HUES64 (cell line): ENCODE measurements at regions not wholly inside any gene's neighbourhood (a gene's known extent, or its start where the extent isn't known, plus 50 kb on each side); places are given as distances from the start of the nearest gene placed in this dataset.

Experiments used
- H3K27ac ChIP-seq: 2 replicates; pipeline ENCODE4 v1.7.0; 2013; ENCODE audit warnings: low read depth, low read length, inconsistent platforms
- H3K27me3 ChIP-seq: 2 replicates; pipeline ENCODE4 v1.6.1; 2013; ENCODE audit warnings: mild to moderate bottlenecking, low read length; ENCODE audit not compliant: insufficient read depth
- H3K36me3 ChIP-seq: 2 replicates; pipeline ENCODE4 v1.6.1; 2013; ENCODE audit warnings: mild to moderate bottlenecking, low read length; ENCODE audit not compliant: insufficient read depth
- H3K4me1 ChIP-seq: 2 replicates; pipeline ENCODE4 v1.6.1; 2013; ENCODE audit warnings: mild to moderate bottlenecking, low read length, moderate library complexity; ENCODE audit not compliant: insufficient read depth
- H3K4me3 ChIP-seq: 2 replicates; pipeline ENCODE4 v1.5.1; 2013; ENCODE audit warnings: mild to moderate bottlenecking, low read length, moderate library complexity
- H3K9ac ChIP-seq: 2 replicates; pipeline ENCODE4 v1.6.1; 2013; ENCODE audit warnings: mild to moderate bottlenecking, low read depth, low read length
- H3K9me3 ChIP-seq: 2 replicates; pipeline ENCODE4 v1.6.1; 2013; ENCODE audit warnings: low read depth, low read length; ENCODE audit not compliant: insufficient read depth
- WGBS: fragments of 150-250, 120-280 bp; methylation state at CpG from one replicate; pipeline ENCODE4 v1.1.7; 2013; ENCODE audit warnings: missing lambda C conversion rate; 5-methylcytosine and 5-hydroxymethylcytosine counted together

DNA sequence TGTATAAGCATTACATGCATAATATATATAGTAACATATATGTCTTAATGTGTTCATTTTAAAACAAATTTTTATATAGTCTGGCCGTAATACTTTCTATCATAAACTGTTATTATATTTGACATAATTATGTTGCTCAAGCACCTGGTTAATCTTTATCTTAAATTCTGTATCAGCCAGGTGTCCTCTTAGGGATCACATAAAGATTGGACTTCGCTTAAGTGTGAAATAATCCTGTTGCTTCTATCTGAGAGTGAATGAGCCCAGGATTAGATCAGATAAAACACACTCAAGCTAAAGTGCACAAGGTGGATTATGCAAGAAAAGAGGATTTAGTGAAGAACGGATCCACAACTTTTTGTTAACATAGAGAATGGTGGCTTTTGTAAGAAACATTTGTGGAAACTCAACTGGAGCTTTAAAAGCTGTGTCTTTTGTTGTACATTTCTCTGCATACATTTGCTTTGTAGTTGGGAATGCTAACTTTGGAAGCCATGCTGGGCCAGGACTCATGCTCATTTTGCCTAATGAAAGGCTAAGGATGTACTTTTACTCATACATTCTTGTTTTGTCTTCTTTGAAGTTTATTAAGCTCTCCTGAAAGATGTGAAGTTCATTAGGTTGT is 437.8 kb downstream of the ZIC1 start:
- Histone ChIP-seq H3K4me1 (no peaks in the 10 kb centered on the region), H3K27me3 (no peaks in the 10 kb centered on the region), H3K27ac (no peak overlapping the region), H3K36me3 (no peaks in the 10 kb centered on the region), H3K9me3 (no peaks in the 10 kb centered on the region), H3K9ac (no peak overlapping the region), H3K4me3 (no peak overlapping the region)
- WGBS = 73% methylated on average over 2 of the region's 3 CpGs

DNA sequence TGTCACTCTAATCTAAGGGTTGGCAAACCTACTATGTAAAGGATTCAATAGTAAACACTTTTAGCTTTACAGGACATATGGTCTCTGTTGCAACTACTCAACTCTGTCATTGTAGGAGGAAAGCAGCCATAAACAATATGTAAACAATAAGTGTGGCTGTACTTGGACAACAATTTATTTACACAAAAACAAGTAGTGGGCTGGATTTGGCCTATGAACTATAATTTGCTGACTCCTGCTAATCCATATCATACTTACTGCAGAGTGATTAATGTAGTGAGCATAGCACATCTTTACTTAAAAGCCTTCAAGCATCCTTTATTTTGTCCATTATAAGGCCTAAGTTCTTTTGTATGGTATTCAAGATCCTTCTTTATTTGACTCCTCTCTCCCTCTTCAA is 441.9 kb downstream of the ZIC1 start:
- Histone ChIP-seq H3K9ac (no peak overlapping the region), H3K27ac (no peak overlapping the region), H3K27me3 (no peaks in the 10 kb centered on the region), H3K4me1 (no peaks in the 10 kb centered on the region), H3K9me3 (no peaks in the 10 kb centered on the region), H3K36me3 (no peaks in the 10 kb centered on the region), H3K4me3 (no peak overlapping the region)

GRCh38 chr3:147854542-147854941 is 445.4 kb downstream of the ZIC1 start:
- no peak overlapping the region for H3K27ac ChIP-seq
- H3K36me3 ChIP-seq = no peaks in the 10 kb centered on the region
- no peaks in the 10 kb centered on the region for H3K27me3 ChIP-seq
- WGBS = 98% methylated on average over 4 of the region's 4 CpGs
- H3K4me3 ChIP-seq = no peak overlapping the region
- no peaks in the 10 kb centered on the region for H3K4me1 ChIP-seq
- no peaks in the 10 kb centered on the region for H3K9me3 ChIP-seq
- H3K9ac ChIP-seq = no peak overlapping the region

DNA sequence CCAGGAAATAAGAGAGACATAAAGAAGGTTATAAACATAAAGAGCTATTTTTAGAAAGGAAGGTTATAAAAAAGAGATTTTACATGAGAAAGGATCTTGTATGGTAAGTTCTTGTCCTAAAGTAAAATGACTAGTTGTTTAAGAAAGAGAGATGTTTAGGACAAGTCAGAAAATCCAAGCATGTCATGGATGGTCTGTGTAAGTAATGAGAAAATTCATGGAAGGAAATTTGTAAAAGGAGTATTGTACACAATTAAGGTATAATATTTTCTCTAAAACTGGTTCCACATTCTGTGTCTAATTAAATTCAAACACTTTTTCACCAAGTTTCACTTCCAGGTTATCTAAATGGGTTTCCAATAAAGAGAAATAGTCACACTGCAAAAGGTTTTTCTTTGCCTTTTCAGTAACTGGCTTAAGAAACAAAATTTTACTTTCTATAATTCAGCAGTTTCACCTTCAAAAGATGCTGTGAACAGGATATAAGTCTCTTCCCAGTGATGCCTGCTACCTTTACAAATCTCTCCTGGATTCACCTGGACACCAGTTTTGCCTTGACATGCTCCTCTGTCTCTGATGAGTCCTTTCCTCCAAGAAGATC is 455.7 kb downstream of the ZIC1 start:
- Histone ChIP-seq H3K9me3 (peaks cover 69% of the 10 kb centered on the region), H3K27me3 (no peaks in the 10 kb centered on the region), H3K27ac (no peak overlapping the region), H3K4me1 (no peaks in the 10 kb centered on the region), H3K9ac (no peak overlapping the region), H3K36me3 (no peaks in the 10 kb centered on the region), H3K4me3 (no peak overlapping the region)

DNA sequence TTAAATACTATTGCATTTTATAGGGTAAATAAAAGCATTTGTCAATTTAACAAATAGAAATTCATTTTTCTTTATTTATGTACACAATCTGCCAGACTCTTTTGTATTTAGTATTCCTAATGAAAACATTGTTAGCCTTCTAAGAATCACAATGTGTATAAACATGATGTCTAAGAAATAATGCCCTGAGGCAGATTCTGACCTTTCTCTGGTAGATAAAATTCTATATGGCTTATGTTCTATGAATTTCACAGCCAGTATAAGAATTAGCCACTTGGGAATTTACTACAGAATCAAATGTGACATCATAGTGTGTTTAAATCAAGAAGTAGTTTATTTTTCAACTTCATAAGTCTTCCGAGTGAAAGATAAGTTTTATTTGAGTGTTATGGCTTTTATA is 457.4 kb downstream of the ZIC1 start:
- Histone ChIP-seq H3K9ac (no peak overlapping the region), H3K36me3 (no peaks in the 10 kb centered on the region), H3K4me1 (no peaks in the 10 kb centered on the region), H3K9me3 (peaks cover 59% of the 10 kb centered on the region), H3K27ac (no peak overlapping the region), H3K4me3 (no peak overlapping the region), H3K27me3 (no peaks in the 10 kb centered on the region)
- 100% methylated on average over 1 of the region's 1 CpG for WGBS

GRCh38 chr3:147872568-147872967 is 463.4 kb downstream of the ZIC1 start:
- Histone ChIP-seq H3K9me3 (peaks cover 12% of the 10 kb centered on the region), H3K36me3 (no peaks in the 10 kb centered on the region), H3K4me1 (no peaks in the 10 kb centered on the region), H3K4me3 (no peak overlapping the region), H3K27me3 (no peaks in the 10 kb centered on the region), H3K9ac (no peak overlapping the region), H3K27ac (no peak overlapping the region)
- WGBS = 98% methylated on average over 4 of the region's 4 CpGs

GRCh38 chr3:147875498-147875897 is 466.3 kb downstream of the ZIC1 start:
- Histone ChIP-seq H3K27me3 (no peaks in the 10 kb centered on the region), H3K36me3 (no peaks in the 10 kb centered on the region), H3K27ac (no peak overlapping the region), H3K4me3 (no peak overlapping the region), H3K4me1 (no peaks in the 10 kb centered on the region), H3K9me3 (peaks cover 18% of the 10 kb centered on the region), H3K9ac (no peak overlapping the region)
- WGBS = 100% methylated on average over 1 of the region's 2 CpGs

DNA sequence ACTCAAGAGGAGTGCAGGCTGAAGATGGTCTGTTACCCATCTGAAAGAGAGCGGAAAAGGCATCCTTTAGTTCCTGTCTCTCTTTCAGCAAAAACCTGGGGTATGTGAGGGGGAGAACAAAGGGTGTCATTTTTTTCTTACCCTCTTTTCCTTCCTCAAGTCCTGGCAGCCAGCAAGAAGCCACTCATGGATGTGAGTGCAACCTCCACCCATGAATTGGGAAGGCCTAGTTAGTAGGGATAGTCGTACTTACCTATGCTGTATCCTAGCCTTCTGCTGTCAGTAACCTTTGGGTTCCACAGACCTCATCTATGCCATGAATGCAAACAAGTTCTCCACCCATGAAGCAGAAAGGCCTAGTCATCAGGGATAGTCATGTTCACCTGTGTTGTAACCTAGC is 472.8 kb downstream of the ZIC1 start:
- Histone ChIP-seq H3K4me3 (no peak overlapping the region), H3K27ac (no peak overlapping the region), H3K9ac (no peak overlapping the region), H3K36me3 (no peaks in the 10 kb centered on the region), H3K27me3 (no peaks in the 10 kb centered on the region), H3K9me3 (peaks cover 51% of the 10 kb centered on the region), H3K4me1 (no peaks in the 10 kb centered on the region)
- 91% methylated on average over 2 of the region's 2 CpGs for WGBS

DNA sequence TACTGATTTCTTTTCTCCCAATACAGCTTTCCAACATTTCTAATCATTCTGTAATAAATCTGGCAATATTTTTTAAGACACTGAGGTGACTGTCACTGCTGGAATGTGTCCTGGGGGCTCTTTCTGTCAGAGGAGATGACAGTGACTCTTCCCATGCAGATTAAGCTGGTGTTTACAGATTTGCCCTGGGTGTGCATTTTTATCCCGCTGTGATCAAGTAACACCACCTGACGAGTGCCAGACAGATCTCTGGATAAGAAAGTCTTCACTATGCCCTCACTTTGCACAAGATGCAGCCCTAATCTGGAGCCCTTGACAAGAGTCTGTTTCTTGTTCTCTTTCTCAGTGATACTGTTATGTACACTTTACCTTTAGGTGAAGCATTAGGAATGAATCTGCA is 477.7 kb downstream of the ZIC1 start:
- Histone ChIP-seq H3K9me3 (peaks cover 22% of the 10 kb centered on the region), H3K9ac (no peak overlapping the region), H3K4me1 (no peaks in the 10 kb centered on the region), H3K36me3 (no peaks in the 10 kb centered on the region), H3K27me3 (no peaks in the 10 kb centered on the region), H3K27ac (no peak overlapping the region), H3K4me3 (no peak overlapping the region)
- WGBS = 68% methylated on average over 2 of the region's 2 CpGs

GRCh38 chr3:147887797-147888196 is 478.6 kb downstream of the ZIC1 start:
- Histone ChIP-seq H3K9ac (no peak overlapping the region), H3K4me1 (no peaks in the 10 kb centered on the region), H3K27ac (no peak overlapping the region), H3K9me3 (peaks cover 13% of the 10 kb centered on the region; the same call in 1 of the 2 replicates), H3K4me3 (no peak overlapping the region), H3K36me3 (no peaks in the 10 kb centered on the region), H3K27me3 (no peaks in the 10 kb centered on the region)
- 93% methylated on average over 1 of the region's 2 CpGs for WGBS

GRCh38 chr3:147890114-147890513 is 480.9 kb downstream of the ZIC1 start:
- Histone ChIP-seq H3K9me3 (no peaks in the 10 kb centered on the region), H3K9ac (no peak overlapping the region), H3K27ac (no peak overlapping the region), H3K4me1 (no peaks in the 10 kb centered on the region), H3K27me3 (no peaks in the 10 kb centered on the region), H3K36me3 (no peaks in the 10 kb centered on the region), H3K4me3 (no peak overlapping the region)

GRCh38 chr3:147895509-147895908 is 486.3 kb downstream of the ZIC1 start:
- Histone ChIP-seq H3K27ac (no peak overlapping the region), H3K9ac (no peak overlapping the region), H3K4me3 (no peak overlapping the region), H3K36me3 (no peaks in the 10 kb centered on the region), H3K27me3 (no peaks in the 10 kb centered on the region), H3K4me1 (no peaks in the 10 kb centered on the region), H3K9me3 (no peaks in the 10 kb centered on the region)
- WGBS = 93% methylated on average over 1 of the region's 1 CpG
